GM12878 (cell line): ENCODE measurements at regions not wholly inside any gene's neighbourhood (a gene's known extent, or its start where the extent isn't known, plus 50 kb on each side); places are given as distances from the start of the nearest gene placed in this dataset. TPM values are rescaled to one million over a fixed set of nuclear protein-coding genes. Genes with fewer than 3 reads are reported as not detected.

Experiments
- ATAC-seq: fragments of 200-7000 bp; cut with Tn5 transposase; 3 replicates; pipeline ENCODE4 v1.9.1; 2020; ENCODE audit warnings: mild to moderate bottlenecking, moderate library complexity
- BruUV-seq: library from RNA; stranded (reverse); fragments of 400-500 nt; replicated peaks from 2 replicates; lab custom pipeline; 2021; lab: Mats Ljungman, UMichigan
- CTCF ChIA-PET: fragments of 300-600 bp; sonication (Branson Sonifier 250); formaldehyde crosslinking; extraction: SDS; loops from one replicate; lab custom pipeline; 2021; ENCODE audit warnings: inconsistent platforms; lab: Yijun Ruan, JAX
- POLR2A ChIA-PET: fragments of 350-600 bp; formaldehyde crosslinking; extraction: SDS; loops from one replicate; lab custom pipeline; 2021; ENCODE audit warnings: inconsistent platforms; lab: Charles Lee
- RAD21 ChIA-PET: fragments of 300-600 bp; sonication (Branson Sonifier 250); formaldehyde crosslinking; loops from one replicate; lab custom pipeline; 2023; ENCODE audit warnings: antibody characterized with exemption; ENCODE audit not compliant: unreplicated experiment; lab: Charles Lee
- SMC1A ChIA-PET: fragments of 300-600 bp; sonication (Branson Sonifier 250); formaldehyde crosslinking; loops from one replicate; lab custom pipeline; 2023; ENCODE audit not compliant: unreplicated experiment, uncharacterized antibody; lab: Charles Lee
- DNase-seq: peaks from one replicate; pipeline ENCODE4 v3.0.0-alpha.2; 2011; ENCODE audit warnings: low read depth, low spot score
- FAIRE-seq: peaks from 3 replicates; lab custom pipeline; 2011; peaks lifted over from hg19 to GRCh38; lab: Jason Lieb, UNC
- H2AFZ ChIP-seq: 2 replicates; pipeline ENCODE4 v1.6.0; 2011; ENCODE audit warnings: low read depth, low read length, control low read depth; ENCODE audit not compliant: control insufficient read depth
- H3K27ac ChIP-seq: 2 replicates; pipeline ENCODE4 v1.5.1; 2011; ENCODE audit warnings: control low read depth; ENCODE audit not compliant: control insufficient read depth, insufficient read depth
- H3K27me3 ChIP-seq, 2 experiments: replicated peaks in 1 of 2; 2 replicates each; pipeline versions ENCODE4 v1.6.0 to v1.6.1; 2011; ENCODE audit warnings: low read length in 1 of 2; ENCODE audit not compliant: control insufficient read depth in 2 of 2, insufficient read depth in 2 of 2
- H3K36me3 ChIP-seq, 2 experiments: 2 replicates each; pipeline ENCODE4 v1.5.1; 2011; ENCODE audit warnings: low read length in 1 of 2; ENCODE audit not compliant: control insufficient read depth in 2 of 2, insufficient read depth in 2 of 2
- H3K4me1 ChIP-seq: 2 replicates; pipeline ENCODE4 v1.6.1; 2011; ENCODE audit warnings: mild to moderate bottlenecking, low read length, moderate library complexity, mixed read lengths; ENCODE audit not compliant: control insufficient read depth, insufficient read depth
- H3K4me2 ChIP-seq: 2 replicates; pipeline ENCODE4 v1.6.0; 2011; ENCODE audit warnings: control low read depth; ENCODE audit not compliant: control insufficient read depth, insufficient read depth
- H3K4me3 ChIP-seq: fragments of 200-600 bp; sonication (generic); 2 replicates; pipeline ENCODE4 v1.5.1; 2016
- H3K79me2 ChIP-seq: 2 replicates; pipeline ENCODE4 v1.6.0; 2011; ENCODE audit warnings: low read length; ENCODE audit not compliant: control insufficient read depth, insufficient read depth
- H3K9ac ChIP-seq: 2 replicates; pipeline ENCODE4 v1.8.0; 2011; ENCODE audit warnings: low read length, control low read depth, mixed read lengths; ENCODE audit not compliant: control insufficient read depth, insufficient read depth
- H3K9me3 ChIP-seq: replicated peaks from 3 replicates; pipeline ENCODE4 v1.5.1; 2011; ENCODE audit warnings: mild to moderate bottlenecking, low read length; ENCODE audit not compliant: control insufficient read depth, insufficient read depth
- H4K20me1 ChIP-seq: 2 replicates; pipeline ENCODE4 v1.6.0; 2011; ENCODE audit not compliant: control insufficient read depth, insufficient read depth
- DPF2 ChIP-seq: fragments of 450-650 bp; IDR thresholded peaks from 2 replicates; pipeline ENCODE4 v1.6.1; 2017; ENCODE audit warnings: mild to moderate bottlenecking
- FOS ChIP-seq: IDR thresholded peaks from 3 replicates; pipeline ENCODE4 v1.6.1; 2011; ENCODE audit warnings: borderline replicate concordance; ENCODE audit not compliant: insufficient read length; ENCODE audit errors: extremely low read depth
- MTA2 ChIP-seq: fragments of 450-650 bp; IDR thresholded peaks from 2 replicates; pipeline ENCODE4 v1.6.1; 2016; ENCODE audit warnings: low read depth, mild to moderate bottlenecking, moderate library complexity
- MYC ChIP-seq: IDR thresholded peaks from 2 replicates; pipeline ENCODE4 v1.6.1; 2011; ENCODE audit warnings: mild to moderate bottlenecking, low read length, moderate library complexity, inconsistent platforms; ENCODE audit not compliant: insufficient read depth, insufficient replicate concordance, insufficient read length, severe bottlenecking
- PML ChIP-seq: IDR thresholded peaks from 2 replicates; pipeline ENCODE4 v1.6.1; 2012; ENCODE audit warnings: low read length, inconsistent platforms
- SMARCA5 ChIP-seq: fragments of 450-650 bp; IDR thresholded peaks from 2 replicates; pipeline ENCODE4 v1.6.1; 2017; ENCODE audit warnings: mild to moderate bottlenecking
- SUPT20H ChIP-seq: IDR thresholded peaks from 2 replicates; pipeline ENCODE4 v1.6.1; 2011; ENCODE audit warnings: low read depth, mild to moderate bottlenecking, low read length, moderate library complexity, borderline replicate concordance; ENCODE audit not compliant: control insufficient read depth
- WGBS: methylation state at CpG from one replicate; pipeline ENCODE4 v1.1.6; 2016; ENCODE audit warnings: low lambda C conversion rate; ENCODE audit not compliant: insufficient replicate concordance, insufficient coverage; ENCODE audit errors: missing lambda C conversion rate; 5-methylcytosine and 5-hydroxymethylcytosine counted together
- in situ Hi-C: fragments of 300-500 bp; cut with MboI; formaldehyde crosslinking; loops from 9 replicates; pipeline ENCODE4 v1.14.3; 2018; ENCODE audit warnings: mixed read lengths
- intact Hi-C: fragments of 100-400 bp; cut with micrococcal nuclease; formaldehyde crosslinking; loops from one replicate; pipeline ENCODE4 v1.14.2; 2022; ENCODE audit not compliant: unreplicated experiment
- small RNA-seq: library from RNA; depleted of rRNA; stranded (forward); fragments of <200 nt; gene quantifications from one replicate; pipeline ENCODE3, GENCODE V24; 2014

GRCh38 chr9:116102596-116102995, 51.0 kb upstream of the PAPPA start:
- intact Hi-C loops, result no loop called here

More at GRCh38 chr9:116102596-116102995, 51.0 kb upstream of the PAPPA start:
- 20% methylated on average over 6 of the region's 6 CpGs for WGBS
- no peak overlapping the region for H3K4me3 ChIP-seq
- TF ChIP-seq DPF2 (no peak), PML (no peak), MYC (no peak), SUPT20H (no peak), MTA2 (no peak), SMARCA5 (no peak), FOS (no peak)
- no peaks in the 10 kb centered on the region for H3K27me3 ChIP-seq
- SMC1A ChIA-PET, result no interaction called here
- H3K27ac ChIP-seq, result no peak overlapping the region
- no TSS peak for BruUV-seq
- H2AFZ ChIP-seq, result no peak overlapping the region
- CTCF ChIA-PET, result no interaction called here
- RAD21 ChIA-PET, result no interaction called here
- H3K9me3 ChIP-seq, result no peaks in the 10 kb centered on the region
- no peaks in the 10 kb centered on the region for H3K4me1 ChIP-seq
- in situ Hi-C loops, result no loop called here
- POLR2A ChIA-PET, result no interaction called here
- H3K79me2 ChIP-seq, result no peaks in the 10 kb centered on the region
- no peak for FAIRE-seq
- no peak overlapping the region for H3K4me2 ChIP-seq
- H4K20me1 ChIP-seq, result no peaks in the 10 kb centered on the region
- H3K36me3 ChIP-seq, result no peaks in the 10 kb centered on the region
- DNase-seq, result no peak
- no peak overlapping the region for H3K9ac ChIP-seq
- ATAC-seq, result no peak

Small RNAs in the stretch of these regions (small RNA-seq; reads per million reads assigned to genes)
- not detected for gene RF00004
